Suprapubic skin (tissue), 3 donors: ENCODE measurements at regions not wholly inside any gene's neighbourhood (a gene's known extent, or its start where the extent isn't known, plus 50 kb on each side); places are given as distances from the start of the nearest gene placed in this dataset.

Source experiments
- POLR2A ChIP-seq, 2 donors: fragments of 450-650 bp; IDR thresholded peaks; one replicate each; pipeline ENCODE4 v1.6.1; 2017; ENCODE audit warnings: antibody characterized with exemption in 2 of 2, mild to moderate bottlenecking in 2 of 2, moderate library complexity in 2 of 2
- TF ChIP-seq, protein P1 (sequence below), 2 donors: fragments of 200-600 bp in 1 of 2; fragments of 450-650 bp in 1 of 2; sonication (generic) in 1 of 2; IDR thresholded peaks; one replicate each; pipeline ENCODE4 v1.5.1; 2016 to 2019; ENCODE audit warnings: antibody characterized with exemption in 2 of 2, mild to moderate bottlenecking in 1 of 2, moderate library complexity in 1 of 2

DNA sequence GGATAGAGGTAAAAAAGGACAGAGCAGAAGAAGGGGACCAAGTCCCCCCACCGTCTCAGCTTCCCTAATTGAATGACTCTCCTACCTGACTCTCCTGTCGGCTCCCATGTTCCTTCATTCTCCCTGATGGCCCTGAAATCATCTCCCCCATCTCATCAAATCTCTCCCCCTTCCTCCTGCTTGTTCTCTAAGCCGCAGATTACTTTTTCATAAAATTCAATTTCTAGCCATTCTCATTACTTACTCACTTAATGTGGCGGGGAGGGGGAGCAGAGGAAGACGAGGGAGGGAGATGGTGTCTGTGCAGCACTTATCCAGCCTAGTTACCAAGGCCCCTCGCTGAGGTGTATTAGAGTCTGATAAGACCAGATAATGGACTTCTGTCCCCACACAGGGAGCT is 161.5 kb downstream of the CCT6B start:
- TF ChIP-seq, protein P1, sequence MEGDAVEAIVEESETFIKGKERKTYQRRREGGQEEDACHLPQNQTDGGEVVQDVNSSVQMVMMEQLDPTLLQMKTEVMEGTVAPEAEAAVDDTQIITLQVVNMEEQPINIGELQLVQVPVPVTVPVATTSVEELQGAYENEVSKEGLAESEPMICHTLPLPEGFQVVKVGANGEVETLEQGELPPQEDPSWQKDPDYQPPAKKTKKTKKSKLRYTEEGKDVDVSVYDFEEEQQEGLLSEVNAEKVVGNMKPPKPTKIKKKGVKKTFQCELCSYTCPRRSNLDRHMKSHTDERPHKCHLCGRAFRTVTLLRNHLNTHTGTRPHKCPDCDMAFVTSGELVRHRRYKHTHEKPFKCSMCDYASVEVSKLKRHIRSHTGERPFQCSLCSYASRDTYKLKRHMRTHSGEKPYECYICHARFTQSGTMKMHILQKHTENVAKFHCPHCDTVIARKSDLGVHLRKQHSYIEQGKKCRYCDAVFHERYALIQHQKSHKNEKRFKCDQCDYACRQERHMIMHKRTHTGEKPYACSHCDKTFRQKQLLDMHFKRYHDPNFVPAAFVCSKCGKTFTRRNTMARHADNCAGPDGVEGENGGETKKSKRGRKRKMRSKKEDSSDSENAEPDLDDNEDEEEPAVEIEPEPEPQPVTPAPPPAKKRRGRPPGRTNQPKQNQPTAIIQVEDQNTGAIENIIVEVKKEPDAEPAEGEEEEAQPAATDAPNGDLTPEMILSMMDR (IDR thresholded peaks at IDR 0.05) = no peak
- TF ChIP-seq POLR2A (IDR thresholded peaks at IDR 0.05) = no peak
